OCI-LY1 (cell line): ENCODE measurements at regions not wholly inside any gene's neighbourhood (a gene's known extent, or its start where the extent isn't known, plus 50 kb on each side); places are given as distances from the start of the nearest gene placed in this dataset.

ENCODE experiments used
- EZH2 ChIP-seq: fragments of 200-600 bp; sonication (generic), shearing (Covaris generic); IDR thresholded peaks from 2 replicates; pipeline ENCODE4 v1.8.0; 2017; ENCODE audit warnings: borderline replicate concordance, mixed run types, mild to moderate bottlenecking, antibody characterized with exemption, low read length, moderate library complexity, mixed read lengths
- TF ChIP-seq, protein P1 (sequence below): fragments of 200-600 bp; sonication (generic), shearing (Covaris generic); IDR thresholded peaks from 2 replicates; pipeline ENCODE4 v1.5.1; 2017; ENCODE audit warnings: mild to moderate bottlenecking, antibody characterized with exemption, low read length, moderate library complexity, mixed read lengths

DNA sequence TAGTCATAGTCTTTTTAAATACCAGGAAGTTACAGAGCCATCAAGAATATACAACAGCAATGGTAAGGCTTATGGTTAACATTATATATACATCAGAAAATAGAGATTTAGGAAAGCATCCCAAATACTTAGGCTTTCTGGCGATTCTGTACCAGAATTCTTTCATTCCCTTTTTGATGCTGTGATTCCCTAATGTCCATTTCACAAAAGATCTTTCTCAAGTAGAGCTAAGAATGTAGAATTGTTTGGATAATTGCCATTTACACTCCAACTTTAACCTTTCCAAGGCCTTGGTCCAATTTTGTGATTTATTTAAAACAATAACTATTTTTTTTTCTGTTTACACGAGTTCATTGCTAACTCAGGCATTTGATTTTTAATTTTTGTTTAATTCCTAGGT, 422.2 kb downstream of the MTX2 start:
- TF ChIP-seq, protein P1, sequence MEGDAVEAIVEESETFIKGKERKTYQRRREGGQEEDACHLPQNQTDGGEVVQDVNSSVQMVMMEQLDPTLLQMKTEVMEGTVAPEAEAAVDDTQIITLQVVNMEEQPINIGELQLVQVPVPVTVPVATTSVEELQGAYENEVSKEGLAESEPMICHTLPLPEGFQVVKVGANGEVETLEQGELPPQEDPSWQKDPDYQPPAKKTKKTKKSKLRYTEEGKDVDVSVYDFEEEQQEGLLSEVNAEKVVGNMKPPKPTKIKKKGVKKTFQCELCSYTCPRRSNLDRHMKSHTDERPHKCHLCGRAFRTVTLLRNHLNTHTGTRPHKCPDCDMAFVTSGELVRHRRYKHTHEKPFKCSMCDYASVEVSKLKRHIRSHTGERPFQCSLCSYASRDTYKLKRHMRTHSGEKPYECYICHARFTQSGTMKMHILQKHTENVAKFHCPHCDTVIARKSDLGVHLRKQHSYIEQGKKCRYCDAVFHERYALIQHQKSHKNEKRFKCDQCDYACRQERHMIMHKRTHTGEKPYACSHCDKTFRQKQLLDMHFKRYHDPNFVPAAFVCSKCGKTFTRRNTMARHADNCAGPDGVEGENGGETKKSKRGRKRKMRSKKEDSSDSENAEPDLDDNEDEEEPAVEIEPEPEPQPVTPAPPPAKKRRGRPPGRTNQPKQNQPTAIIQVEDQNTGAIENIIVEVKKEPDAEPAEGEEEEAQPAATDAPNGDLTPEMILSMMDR = no peak
- TF ChIP-seq EZH2 = no peak
